Panc1 (cell line): ENCODE measurements at regions not wholly inside any gene's neighbourhood (a gene's known extent, or its start where the extent isn't known, plus 50 kb on each side); places are given as distances from the start of the nearest gene placed in this dataset.

Experiments used
- CTCF ChIP-seq: fragments of 450-650 bp; IDR thresholded peaks from 2 replicates; pipeline ENCODE4 v1.5.1; 2017; ENCODE audit warnings: mild to moderate bottlenecking
- POLR2AphosphoS5 ChIP-seq: IDR thresholded peaks from 2 replicates; pipeline ENCODE4 v1.6.1; 2012; ENCODE audit warnings: mild to moderate bottlenecking, low read depth, low read length, moderate library complexity

- TF ChIP-seq CTCF = no peak
- TF ChIP-seq POLR2AphosphoS5 = no peak
Observed at GRCh38 chr6:40972190-40972589, 66.8 kb downstream of the UNC5CL start.
